GOT3 (cell line): ENCODE measurements at regions not wholly inside any gene's neighbourhood (a gene's known extent, or its start where the extent isn't known, plus 50 kb on each side); places are given as distances from the start of the nearest gene placed in this dataset.
"Not testable (repeated sequence)": the region's sequence is repeated elsewhere in the genome, so short reads cannot be mapped to it uniquely, and the experiment has no call there.

Experiments
- DNase-seq: peaks from one replicate; lab custom pipeline; 2025; ENCODE audit warnings: mixed read lengths; lab: John Stamatoyannopoulos, UW

- not testable (repeated sequence) for DNase-seq
These were observed 74.4 kb upstream of the TOP3B start for GRCh38 chr22:22056809-22057594.

- DNase-seq = not testable (repeated sequence)
These were observed 70.1 kb upstream of the TOP3B start for GRCh38 chr22:22052548-22053139.

GRCh38 chr22:22051032-22051431, 68.4 kb upstream of the TOP3B start:
- DNase-seq = not testable (repeated sequence)

- DNase-seq = no peak
These were observed 67.7 kb upstream of the TOP3B start for GRCh38 chr22:22050141-22050775.

- DNase-seq = no peak
These were observed 67.1 kb upstream of the TOP3B start for GRCh38 chr22:22049684-22050083.

GRCh38 chr22:22048981-22049531, 66.5 kb upstream of the TOP3B start:
- DNase-seq = no peak

- DNase-seq = no peak
These were observed 65.8 kb upstream of the TOP3B start for GRCh38 chr22:22048318-22048942.

GRCh38 chr22:22047776-22048175, 65.2 kb upstream of the TOP3B start:
- DNase-seq = no peak

- DNase-seq = no peak
These were observed 64.7 kb upstream of the TOP3B start for GRCh38 chr22:22047266-22047665.

GRCh38 chr22:22046370-22046769, 63.8 kb upstream of the TOP3B start:
- no peak for DNase-seq

GRCh38 chr22:22045571-22046335, 63.2 kb upstream of the TOP3B start:
- DNase-seq = no peak

- no peak for DNase-seq
These were observed 61.6 kb upstream of the TOP3B start for GRCh38 chr22:22044153-22044552.

- peak; percentile 46 for DNase-seq
These were observed 60.9 kb upstream of the TOP3B start for GRCh38 chr22:22043296-22044078.

GRCh38 chr22:22042599-22043295, 60.2 kb upstream of the TOP3B start:
- no peak for DNase-seq

GRCh38 chr22:22042009-22042408, 59.4 kb upstream of the TOP3B start:
- no peak for DNase-seq

- DNase-seq = no peak
These were observed 58.3 kb upstream of the TOP3B start for GRCh38 chr22:22040908-22041307.

- DNase-seq = no peak
These were observed 57.9 kb upstream of the TOP3B start for GRCh38 chr22:22040472-22040871.

GRCh38 chr22:22039286-22040074, 56.9 kb upstream of the TOP3B start:
- no peak for DNase-seq

- DNase-seq = no peak
These were observed 55.7 kb upstream of the TOP3B start for GRCh38 chr22:22038178-22038880.
